Stimulated activated CD8-positive, alpha-beta memory T cell treated with anti-CD3 and anti-CD28 coated beads, Interleukin-12 subunit alpha, Interleukin-12 subunit beta, amount 100 ng/mL, for 24 hours (primary cell): ENCODE measurements at regions not wholly inside any gene's neighbourhood (a gene's known extent, or its start where the extent isn't known, plus 50 kb on each side); places are given as distances from the start of the nearest gene placed in this dataset.

Source experiments
- DNase-seq: peaks from one replicate; pipeline ENCODE4 v3.0.0-alpha.2; 2020; ENCODE audit errors: extremely low read depth

GRCh38 chr15:70280781-70281180 is 183.1 kb upstream of the TLE3 start:
- DNase-seq: no peak

DNA sequence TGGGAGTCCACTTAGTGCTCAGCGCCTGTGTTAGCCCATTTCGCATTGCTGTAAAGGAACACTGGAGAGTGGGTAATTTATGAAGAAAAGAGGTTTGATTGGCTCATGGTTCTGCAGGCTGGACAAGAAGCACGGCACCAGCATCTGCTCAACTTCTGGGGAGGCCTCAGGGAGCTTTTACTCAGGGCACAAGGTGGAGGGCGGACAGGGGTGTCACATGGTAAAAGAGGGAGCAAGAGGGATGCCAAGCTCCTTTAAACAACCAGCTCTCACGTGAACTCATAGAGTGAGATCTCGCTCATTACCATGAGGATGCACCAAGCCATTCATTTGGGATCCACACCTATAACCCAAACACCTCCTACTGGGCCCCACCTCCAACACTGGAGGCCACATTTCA is 181.4 kb upstream of the TLE3 start:
- no peak for DNase-seq

GRCh38 chr15:70278644-70279043 is 180.9 kb upstream of the TLE3 start:
- no peak for DNase-seq

DNA sequence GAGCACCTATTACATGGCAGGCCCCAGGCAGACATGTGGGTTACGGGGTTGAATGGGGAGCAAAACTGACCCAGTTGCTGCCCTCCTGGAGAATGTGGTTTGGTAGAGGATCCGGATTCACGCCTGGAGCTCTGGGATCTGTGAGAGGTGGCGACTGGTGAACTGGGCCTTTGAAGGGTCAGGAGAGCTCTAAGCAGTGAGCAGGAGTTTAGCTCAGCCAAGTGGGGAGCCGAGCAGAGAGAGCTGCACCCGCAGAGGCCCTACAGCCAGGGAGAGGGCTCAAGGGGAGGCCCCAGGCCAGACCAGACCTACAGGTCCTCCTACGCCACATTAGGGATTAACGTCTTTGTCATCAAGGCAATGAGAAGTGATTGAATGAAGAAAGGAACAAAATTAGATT is 179.8 kb upstream of the TLE3 start:
- no peak for DNase-seq

- no peak for DNase-seq
These were observed 178.7 kb upstream of the TLE3 start for GRCh38 chr15:70276401-70276800.

- DNase-seq: no peak
These were observed 177.9 kb upstream of the TLE3 start for GRCh38 chr15:70275461-70276138.

GRCh38 chr15:70274908-70275307 is 177.2 kb upstream of the TLE3 start:
- DNase-seq: no peak

- DNase-seq: no peak
These were observed 176.7 kb upstream of the TLE3 start for GRCh38 chr15:70274255-70274880.

DNA sequence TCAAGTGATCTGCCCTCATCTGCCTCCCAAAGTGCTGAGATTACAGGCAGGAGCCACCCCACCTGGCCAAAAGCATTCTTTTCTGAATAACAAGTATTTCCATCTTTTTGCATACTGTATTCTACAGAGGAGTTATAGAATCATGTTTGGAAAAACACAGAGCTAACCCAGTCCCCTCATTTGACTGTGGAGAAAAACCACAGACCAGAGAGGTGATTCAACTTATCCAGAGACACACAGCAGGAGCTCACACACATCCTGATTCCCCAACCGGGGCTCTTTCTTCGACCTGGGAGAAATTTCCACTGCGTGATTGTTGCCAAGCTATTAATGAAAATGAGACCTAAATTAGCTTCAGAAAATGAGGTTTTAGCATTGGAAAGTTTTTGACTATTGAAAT is 176.1 kb upstream of the TLE3 start:
- no peak for DNase-seq

GRCh38 chr15:70272565-70273355 is 175.0 kb upstream of the TLE3 start:
- no peak for DNase-seq

- no peak for DNase-seq
These were observed 173.8 kb upstream of the TLE3 start for GRCh38 chr15:70271422-70272088.

- DNase-seq: no peak
These were observed 173.0 kb upstream of the TLE3 start for GRCh38 chr15:70270752-70271111.

- DNase-seq: no peak
These were observed 172.5 kb upstream of the TLE3 start for GRCh38 chr15:70269991-70270751.

GRCh38 chr15:70269311-70269911 is 171.7 kb upstream of the TLE3 start:
- DNase-seq: no peak

DNA sequence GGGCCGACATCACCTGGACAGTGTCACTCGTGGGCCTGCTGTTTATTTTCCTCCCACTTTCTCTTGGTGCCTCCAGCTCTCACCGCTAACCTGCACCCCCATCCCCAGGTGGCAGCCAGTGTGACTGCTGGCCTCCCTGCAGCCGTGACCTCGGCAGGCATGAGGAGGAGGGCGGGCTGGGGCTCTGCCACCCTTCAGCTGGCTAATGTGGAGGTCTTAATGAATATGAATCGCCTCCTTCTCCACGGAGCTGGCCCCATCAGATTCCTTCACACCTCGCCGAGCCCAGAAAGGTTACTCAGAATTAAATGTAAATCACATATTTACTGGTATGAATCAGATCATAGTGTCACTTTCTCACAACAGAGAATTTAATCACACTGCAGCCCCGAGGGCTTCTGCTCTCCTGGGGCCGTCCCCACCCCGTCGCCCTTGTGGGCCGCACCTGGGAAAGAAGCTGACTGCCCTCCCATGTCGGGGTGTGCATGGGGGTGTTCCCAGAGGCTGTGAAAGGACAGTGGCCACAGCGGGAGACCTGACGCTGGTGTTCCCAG is 171.1 kb upstream of the TLE3 start:
- no peak for DNase-seq

- DNase-seq: no peak
These were observed 170.2 kb upstream of the TLE3 start for GRCh38 chr15:70267879-70268278.

GRCh38 chr15:70267306-70267705 is 169.6 kb upstream of the TLE3 start:
- DNase-seq: no peak

- no peak for DNase-seq
These were observed 168.8 kb upstream of the TLE3 start for GRCh38 chr15:70266412-70267121.

GRCh38 chr15:70265986-70266385 is 168.3 kb upstream of the TLE3 start:
- DNase-seq: no peak

DNA sequence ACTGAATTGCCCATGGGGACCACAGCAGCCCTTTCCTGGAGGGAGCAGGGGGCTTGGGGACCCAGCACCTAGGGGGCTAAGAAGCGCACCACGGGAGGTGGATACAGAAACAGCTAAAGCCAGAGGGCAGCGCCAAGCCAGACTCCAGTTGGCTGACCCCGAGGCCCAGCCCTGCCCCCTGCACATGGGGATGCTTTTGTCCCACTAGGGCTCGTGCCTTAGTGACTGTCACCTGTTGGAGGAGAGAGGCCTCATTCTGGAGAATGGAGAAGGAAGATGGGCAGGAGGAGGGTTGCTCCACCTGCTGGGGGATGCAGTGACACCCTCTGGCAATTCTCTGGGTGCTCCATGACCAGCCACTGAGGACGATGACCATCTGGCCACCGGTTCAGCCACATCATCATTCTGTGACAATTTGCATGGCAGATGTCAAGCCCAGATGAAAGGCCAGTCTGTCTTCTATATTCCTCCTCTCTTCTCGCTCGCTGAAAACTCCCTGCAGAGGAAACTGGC is 167.8 kb upstream of the TLE3 start:
- no peak for DNase-seq
